HT-29 (cell line): ENCODE measurements at regions not wholly inside any gene's neighbourhood (a gene's known extent, or its start where the extent isn't known, plus 50 kb on each side); places are given as distances from the start of the nearest gene placed in this dataset.

Experiments
- DNase-seq: peaks from one replicate; pipeline ENCODE4 v3.0.0-alpha.2; 2015; ENCODE audit warnings: low spot score

DNA sequence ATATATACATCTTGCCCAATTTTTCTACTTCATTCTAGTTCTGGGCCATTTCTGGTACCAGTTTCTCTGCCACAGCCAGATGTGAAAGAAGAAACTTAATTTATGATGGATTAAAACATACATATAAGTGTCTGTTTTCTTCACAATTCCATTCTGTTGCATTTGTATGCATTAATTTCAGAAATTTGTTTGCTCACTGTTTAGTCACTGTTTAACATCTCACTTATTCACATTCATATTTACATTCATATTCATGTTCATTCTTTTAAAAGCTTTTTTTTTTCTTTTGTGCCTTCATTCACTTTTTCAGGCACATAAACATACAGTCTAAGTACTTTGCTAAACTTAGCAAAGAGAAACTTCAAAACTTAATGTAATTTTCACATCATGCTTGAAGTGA is 684.0 kb upstream of the CDH9 start:
- DNase-seq = no peak

DNA sequence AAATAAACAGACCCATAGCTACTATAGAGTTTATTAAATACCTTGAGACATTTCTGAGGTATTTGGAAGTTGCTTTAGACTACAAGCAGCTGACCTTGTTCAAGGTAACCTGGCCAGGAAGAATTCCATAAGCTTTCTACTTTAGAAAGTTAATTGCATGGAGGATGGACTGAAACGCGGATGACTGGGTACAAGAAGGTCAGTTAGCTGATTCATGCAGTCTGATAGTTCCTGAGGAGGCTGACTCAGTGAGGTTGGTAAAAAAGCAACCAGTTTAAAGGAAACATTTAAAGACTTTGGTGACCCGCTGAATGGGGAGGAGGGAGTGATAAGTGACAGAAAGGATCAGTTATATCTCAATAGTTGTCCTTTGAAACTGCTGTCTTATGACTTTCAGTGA is 670.1 kb upstream of the CDH9 start:
- DNase-seq = no peak

DNA sequence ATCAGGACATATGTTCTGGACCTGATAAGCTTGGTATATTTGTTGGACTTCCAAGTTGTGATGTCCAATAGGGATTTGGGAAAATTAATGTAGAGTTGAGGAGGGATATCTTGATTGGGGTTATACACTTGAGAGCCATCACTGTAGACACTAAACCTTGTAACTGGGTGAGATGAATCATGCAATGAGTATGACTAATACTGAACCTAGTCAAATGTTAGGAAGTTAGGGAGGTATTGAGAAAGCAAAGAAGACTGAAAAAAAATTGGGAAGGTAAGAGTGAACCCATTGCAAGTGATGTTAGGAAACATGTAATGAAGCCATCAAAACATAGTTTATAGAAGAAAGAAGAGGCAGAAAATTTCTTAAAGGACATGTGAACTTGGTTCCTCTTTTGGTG is 668.4 kb upstream of the CDH9 start:
- no peak for DNase-seq

DNA sequence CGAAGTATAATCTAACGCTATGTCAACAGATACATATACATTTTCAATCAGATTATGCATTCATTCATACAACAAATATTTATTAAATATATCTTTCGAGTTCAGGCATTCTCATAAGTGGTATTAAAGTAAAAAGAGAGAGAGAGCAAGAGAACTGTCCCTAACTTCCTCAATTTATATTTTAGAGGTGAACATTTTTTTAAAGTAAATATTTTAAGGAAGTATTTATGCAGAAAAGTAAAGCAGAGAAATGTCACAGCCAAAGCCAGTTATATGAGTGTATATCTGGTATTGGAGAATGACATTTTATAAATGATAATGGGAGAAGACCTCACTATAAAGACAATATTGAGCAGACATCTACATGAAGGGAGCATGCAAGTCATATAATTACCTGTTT is 667.3 kb upstream of the CDH9 start:
- no peak for DNase-seq

DNA sequence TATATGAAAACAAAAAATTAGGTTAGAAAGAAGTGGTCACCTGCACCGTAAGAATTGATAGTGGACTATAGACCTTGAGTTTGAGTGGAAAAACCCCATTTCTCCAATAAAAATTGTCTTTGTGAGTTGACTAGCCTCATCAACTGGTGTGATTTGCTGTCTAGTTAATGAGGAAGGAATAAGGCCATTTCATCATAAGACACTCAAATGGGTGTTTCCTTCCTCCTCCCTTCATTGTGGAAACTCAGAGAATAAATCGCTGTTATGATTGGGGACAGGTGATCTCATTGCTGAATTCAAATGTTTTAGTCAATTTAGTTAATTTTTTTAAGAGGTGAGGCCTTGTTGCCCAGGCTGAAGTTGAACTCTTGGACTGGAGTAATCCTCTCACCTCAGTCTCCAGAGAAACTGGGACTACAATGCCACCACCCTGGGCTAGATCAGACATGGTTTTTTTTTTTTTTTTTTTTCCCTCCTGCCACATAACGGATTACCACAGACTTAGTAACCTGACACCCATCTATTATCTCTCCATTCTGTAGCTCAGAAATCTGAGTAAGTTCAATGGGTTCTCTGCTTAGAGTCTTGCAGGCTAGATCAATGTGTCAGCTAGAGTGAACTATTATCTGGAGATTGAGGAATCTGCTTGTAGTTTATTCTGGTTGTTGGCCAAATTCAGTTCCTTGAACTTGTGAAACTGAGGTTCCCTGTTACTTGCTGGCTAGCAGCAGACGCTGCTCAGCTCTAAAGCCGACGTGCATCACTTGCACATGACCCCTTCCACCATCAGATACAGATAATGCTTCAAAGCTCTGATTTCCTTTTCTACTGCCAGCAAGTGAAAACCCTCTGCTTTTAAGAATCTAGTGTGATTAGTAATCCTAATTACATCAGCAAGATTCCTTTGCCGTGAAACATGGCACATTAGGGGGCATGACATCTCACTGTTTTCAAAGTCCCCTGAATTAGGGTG is 663.8 kb upstream of the CDH9 start:
- DNase-seq = no peak

DNA sequence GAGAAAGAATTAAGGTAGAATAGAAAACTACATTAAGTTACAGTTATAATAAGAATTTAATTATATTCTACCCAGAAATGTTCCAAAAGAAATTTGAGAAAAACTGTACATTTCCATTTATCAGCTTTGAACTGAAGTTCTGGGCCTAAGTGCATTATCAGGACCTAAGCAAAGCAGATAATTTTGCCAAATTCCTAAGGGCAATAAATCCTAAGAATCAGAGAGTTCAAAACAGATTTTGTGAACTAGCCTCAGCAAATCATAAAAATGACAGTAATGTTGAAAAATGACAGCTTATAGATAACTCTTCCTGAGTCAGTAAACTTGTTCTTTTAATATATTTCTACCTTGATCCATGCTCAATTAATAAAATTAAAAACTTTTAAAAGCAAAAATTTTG is 662.1 kb upstream of the CDH9 start:
- no peak for DNase-seq

DNA sequence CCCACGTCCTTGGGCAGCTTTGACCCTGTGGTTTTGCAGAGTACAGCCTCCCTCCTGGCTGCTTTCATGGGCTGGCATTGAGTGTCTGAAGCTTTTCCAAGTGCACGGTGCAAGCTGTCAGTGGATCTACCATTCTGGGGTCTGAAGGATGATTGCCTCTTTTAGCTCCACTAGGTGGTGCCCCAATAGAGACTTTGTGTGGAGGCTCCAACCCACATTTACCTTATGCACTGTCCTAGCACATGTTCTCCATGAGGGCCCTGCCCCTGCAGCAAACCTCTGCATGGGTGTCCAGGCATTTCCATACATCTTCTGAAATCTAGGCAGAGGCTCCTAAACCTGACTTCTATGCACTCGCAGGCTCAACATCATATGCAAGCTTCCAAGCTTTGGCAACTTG is 644.2 kb upstream of the CDH9 start:
- peak; percentile 50 for DNase-seq

DNA sequence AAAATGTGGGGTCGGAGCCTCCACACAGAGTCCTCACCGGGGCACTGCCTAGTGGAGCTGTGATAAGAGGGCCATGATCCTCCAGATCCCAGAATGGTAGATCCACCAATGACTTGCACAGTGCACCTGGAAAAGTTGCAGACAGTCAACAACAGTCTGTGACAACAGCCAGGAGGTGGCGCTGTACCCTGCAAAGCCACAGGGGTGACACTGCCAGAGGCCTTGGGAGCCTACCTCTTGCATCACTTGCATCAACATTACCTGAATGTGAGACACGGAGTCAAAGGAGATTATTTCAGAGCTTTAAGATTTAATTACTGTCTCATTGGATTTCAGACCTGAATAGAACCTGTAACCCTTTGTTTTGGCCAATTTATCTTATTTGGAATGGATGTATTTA is 614.1 kb upstream of the CDH9 start:
- peak; percentile 21 for DNase-seq

DNA sequence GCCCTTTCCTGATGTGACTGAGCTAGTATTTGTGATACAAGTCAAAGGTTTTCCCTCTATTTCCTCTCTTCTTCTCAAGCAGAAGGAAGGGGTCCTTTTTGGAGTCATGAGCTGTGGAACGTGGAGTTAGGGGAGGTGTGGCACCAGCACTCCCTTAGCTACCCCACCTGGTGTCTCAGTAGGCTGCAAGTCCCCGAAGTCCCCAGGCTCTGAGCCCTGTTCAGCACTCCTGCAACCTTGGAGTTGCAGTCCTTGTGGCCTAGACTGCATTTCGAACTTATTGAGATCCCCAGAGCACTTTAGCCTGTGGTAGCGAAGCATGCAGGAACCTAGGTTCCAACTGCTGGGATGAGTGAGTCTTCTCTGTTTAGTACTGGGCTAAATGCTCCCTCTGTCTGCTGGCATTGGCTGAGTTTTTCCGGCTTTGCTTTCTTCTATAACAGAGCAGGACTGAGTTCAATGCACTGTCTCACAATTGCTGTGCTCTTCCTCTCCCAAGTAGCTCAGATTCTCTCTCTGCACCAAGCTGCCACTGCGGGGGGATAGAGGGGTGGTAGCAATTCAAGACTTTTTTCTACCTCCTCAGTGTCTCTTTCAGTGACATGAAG is 600.7 kb upstream of the CDH9 start:
- peak; percentile 12 for DNase-seq

DNA sequence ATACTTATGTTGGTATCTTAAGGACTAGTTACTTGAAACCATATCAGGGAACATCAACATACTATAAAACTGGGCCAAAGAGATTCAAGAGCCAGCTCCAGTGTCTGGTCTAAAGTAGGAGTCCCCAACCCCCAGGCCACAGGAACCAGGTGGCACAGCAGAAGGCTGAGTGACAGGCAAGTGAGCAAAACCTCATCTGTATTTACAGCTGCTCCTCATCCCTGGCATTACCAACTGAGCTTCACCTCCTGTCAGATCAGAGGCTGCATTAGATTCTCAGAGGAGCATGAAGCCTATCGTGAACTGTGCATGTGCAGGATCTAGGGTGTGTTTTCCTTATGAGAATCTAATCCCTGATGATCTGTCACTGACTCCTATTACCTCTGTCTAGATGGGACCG is 581.6 kb upstream of the CDH9 start:
- DNase-seq = no peak

DNA sequence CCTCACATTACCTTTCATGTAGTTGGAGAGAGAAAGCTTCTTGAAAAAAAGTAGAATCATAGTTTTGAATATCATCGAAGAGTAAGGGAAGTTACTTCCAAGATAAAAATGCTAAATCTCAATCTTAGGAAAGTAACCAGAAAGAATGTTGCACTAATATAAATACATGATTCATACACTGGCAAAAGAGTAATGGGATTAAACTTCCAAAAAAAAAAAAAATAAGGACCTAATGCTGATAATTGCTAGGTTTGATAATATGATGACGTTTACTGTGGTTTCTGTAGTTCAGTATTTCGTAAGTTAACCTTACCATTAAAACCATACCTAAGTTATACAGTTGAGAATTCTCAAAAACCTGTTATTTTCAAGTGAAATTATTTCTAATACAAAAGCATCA is 573.8 kb upstream of the CDH9 start:
- no peak for DNase-seq

DNA sequence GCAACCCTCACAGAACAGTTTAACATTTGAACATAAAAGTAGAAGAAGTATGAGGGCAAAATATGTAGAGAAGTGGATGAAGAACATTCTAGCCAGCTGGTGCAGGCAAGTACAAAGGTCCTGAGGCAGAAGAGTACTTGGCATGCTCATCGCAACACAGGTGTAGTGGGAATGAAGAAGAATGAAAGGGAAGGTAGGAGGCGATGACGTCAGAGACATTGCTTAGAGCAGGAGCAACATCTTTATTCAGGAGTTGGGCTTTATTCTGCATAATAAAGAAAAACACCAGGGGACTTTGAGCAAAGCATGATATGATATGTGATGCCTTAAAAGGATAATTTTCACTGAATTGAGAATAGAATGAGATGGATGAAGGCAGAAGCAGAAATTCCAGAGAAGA is 570.6 kb upstream of the CDH9 start:
- DNase-seq = no peak

DNA sequence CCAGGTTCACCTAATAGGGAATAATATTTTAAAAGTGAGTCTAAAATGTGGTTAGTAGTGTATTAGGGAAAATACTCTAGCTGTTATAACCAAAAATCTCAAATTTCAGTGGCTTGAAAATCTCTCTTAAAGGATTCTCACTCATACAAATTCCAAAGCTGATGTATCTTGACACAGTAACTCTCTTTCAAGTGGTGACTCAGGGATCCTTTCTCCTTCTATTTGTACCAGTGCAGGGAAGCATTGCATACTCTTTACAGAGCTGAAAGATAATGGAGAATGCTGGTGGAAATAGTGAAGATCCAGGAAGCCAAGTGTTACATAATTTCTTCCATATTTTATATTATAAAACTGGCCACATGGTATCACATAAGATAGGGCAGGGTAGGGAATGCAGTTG is 560.2 kb upstream of the CDH9 start:
- no peak for DNase-seq

DNA sequence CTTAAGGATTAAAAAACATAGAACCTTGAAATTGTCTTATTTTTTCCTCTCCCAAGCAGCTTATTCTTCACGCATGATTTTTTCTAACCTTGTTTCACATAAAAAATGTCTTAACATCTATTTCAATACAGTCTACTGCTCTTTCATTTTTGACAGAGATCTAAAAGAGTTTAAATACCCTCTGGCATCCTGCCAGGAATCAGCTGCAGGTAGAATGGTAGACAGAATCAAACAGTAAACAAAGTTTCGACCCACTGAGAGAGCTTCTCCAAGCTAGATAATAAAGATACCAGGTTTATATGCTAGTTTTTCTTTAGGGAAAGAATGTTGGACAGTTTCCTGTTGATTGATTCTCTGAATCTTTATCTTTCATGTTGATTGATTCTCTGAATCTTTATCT is 555.8 kb upstream of the CDH9 start:
- DNase-seq = peak; percentile 29

DNA sequence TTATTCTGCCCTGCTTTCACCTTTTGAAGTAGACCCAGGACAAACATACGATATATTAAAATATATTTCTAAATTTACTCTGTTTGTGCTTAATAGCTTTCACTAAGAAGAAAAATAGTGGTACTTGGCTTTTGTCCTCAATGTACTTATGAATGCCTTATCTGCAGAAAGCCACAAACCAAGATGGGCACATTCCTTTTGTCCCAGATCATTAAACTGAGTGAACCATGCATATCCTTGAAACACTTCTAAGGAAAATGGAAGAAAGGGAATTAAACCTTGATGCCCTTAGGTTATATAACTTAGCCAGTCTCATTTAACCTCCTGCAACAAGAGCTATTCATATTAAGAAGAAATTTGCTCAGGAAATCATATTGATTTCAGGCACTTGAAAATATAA is 553.8 kb upstream of the CDH9 start:
- peak; percentile 27 for DNase-seq

DNA sequence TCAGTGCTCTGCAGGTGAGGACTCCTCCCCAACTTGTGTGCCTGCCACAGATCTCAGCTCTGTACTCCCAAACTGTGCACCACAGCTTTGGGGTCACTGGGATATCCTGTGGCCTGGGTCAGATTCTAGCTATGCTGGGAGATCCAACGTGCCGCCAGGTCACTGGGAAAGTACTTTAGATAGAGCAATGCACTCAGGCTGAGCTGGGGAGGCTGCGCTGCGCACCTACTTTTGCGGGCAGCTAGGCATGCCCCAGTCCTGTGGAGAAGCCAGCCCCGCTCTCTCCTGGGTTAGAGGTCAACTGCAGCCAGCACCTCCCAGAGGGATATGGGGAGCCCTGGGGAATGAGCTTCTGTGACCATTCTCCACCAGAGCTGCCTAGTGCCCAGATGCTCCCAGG is 552.1 kb upstream of the CDH9 start:
- DNase-seq = no peak

DNA sequence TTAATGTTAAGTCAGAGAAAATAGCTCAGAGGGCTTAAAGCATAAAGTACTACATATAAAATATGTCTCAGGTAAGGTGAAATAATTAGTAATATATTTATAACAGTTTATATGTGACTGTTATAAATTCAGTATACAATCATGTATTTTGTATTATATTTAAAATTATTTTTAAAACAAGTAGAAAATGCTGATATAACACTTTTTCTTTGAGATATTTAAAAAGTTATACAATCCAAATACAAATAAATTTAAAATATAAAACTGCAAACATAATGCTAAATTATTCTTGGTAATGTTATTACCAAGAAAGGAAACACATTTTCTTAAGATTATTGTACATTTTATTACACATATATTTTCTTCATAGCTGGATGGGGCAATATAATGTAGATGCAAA is 539.9 kb upstream of the CDH9 start:
- DNase-seq = no peak

DNA sequence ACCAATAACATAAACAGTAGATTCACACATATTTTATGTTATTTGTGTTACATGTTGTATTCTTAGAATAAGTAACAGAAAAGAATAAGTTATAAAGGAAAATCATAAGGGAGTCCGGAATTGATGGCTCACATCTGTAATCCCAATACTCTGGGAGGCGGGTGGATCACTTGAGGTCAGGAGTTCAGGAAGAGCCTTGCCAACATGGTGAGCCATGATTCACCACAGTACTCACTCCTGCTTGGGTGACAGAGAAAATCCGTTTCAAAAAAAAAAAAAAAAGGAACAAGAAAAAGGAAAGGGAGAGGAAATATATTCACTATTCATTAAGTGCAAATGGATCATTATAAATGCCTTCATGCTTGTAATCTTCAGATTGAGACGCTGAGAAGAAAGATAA is 533.3 kb upstream of the CDH9 start:
- no peak for DNase-seq

DNA sequence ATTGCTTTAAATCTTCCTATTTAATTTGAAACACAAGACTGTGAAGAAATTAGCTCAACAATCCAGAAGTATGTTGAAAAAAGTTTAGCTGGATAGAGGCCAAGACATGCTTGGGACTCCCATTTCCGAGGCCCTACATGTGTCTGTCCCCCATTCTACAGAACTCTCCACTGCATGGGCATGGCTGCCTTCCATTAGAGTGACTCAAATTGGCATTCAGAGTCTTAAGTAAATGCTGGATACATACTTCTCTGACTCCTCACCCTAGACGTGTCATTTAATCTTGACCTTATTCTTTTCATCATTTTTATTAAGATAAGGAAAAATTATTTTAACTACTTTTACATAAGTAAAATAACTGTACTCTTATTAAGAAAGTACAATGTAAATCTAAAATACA is 530.4 kb upstream of the CDH9 start:
- DNase-seq = no peak

DNA sequence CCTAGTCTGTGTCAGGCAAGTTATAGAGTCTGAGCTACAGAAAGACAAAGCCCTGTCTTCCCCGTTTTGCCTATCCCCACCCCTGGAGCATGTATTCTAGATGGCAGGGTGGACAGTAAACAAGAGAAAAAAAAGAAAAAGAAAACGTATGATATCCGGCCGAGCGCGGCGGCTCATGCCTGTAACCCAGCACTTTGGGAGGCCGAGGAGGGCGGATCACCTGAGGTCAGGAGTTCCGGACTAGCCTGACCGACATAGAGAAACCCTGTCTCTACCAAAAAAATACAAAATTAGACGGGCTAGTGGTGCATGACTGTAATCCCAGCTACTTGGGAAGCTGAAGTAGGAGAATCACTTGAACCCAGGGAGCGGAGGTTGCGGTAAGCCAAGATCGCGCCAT is 523.0 kb upstream of the CDH9 start:
- no peak for DNase-seq

DNA sequence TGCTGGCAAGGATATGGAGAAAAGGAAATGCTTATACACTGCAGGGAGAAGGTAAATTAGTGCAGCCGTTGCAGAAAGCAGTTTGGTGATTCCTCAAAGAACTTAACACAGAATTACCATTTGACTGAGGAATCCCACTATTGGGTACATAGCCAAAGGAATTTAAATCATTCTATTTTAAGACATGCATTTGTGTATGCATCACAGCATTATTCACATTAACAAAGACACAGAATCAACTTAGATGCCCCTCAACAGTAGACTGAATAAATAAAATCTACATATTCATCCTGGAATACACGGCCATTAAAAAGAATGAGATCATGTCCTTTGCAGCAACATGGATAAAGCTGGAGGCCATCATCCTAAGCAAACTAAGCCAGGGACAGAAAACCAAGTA is 510.1 kb upstream of the CDH9 start:
- DNase-seq = no peak

DNA sequence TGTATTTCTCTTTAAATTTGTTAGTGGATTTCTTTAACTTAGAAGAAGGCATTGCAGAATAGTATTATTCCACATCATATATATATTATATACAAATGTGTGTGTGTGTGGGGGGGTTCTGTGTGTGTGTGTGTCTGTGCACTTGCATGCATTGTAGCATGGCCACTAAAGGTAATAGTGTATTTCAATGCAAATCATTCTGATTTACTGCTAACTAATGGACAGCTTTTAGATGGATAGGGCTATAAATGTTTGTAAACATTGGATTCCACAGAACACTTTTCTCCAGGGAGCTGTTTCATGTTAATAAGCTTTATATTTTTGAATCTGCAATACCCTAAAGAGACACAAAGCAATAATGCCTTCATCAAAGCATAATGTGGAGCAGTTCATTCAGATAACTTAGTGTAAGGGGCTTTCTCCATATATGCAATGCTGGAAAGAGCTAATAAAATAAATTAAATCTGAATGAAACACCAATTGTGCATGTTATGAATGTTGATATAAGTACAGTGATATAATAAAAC is 496.7 kb upstream of the CDH9 start:
- DNase-seq = no peak

DNA sequence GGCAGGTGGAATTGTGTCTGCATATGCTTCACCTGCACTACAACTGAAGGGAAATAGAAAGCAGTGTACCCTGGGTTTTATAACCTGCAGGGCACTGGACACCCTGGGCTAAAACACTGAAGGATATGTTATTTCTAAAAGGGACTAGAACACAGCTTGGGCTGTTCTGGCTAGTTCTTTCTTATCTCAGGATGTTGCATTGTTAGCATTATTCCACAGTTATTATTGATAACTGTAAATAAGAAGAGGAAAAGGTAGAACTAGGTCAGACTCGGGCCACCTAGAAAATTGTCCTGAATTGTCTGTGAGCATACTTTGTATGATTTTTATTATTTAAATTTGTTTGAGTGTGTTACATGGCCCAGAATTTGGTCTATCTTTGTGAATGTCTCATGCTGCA is 493.9 kb upstream of the CDH9 start:
- DNase-seq = no peak
